MM.1S (cell line): ENCODE measurements at regions not wholly inside any gene's neighbourhood (a gene's known extent, or its start where the extent isn't known, plus 50 kb on each side); places are given as distances from the start of the nearest gene placed in this dataset.

Source experiments
- CTCF ChIP-seq: fragments of 300-600 bp; sonication (generic); IDR thresholded peaks from 2 replicates; pipeline ENCODE4 v1.5.1; 2016; ENCODE audit warnings: antibody characterized with exemption, low read length, mixed read lengths
- EZH2 ChIP-seq: fragments of 300-600 bp; sonication (generic); optimal IDR thresholded peaks from 2 replicates; pipeline ENCODE3; 2017; ENCODE audit warnings: low read depth, mild to moderate bottlenecking, antibody characterized with exemption, low read length, mixed read lengths
- EZH2phosphoT487 ChIP-seq: fragments of 300-600 bp; sonication (generic); IDR thresholded peaks from 2 replicates; pipeline ENCODE4 v1.6.1; 2018; ENCODE audit warnings: antibody characterized with exemption, low read length

GRCh38 chr4:91795947-91796346 lies 507.8 kb upstream of the GRID2 start:
- TF ChIP-seq EZH2phosphoT487: no peak
- no peak for TF ChIP-seq EZH2
- TF ChIP-seq CTCF: no peak
